ENCODE measurements at regions not wholly inside any gene's neighbourhood (a gene's known extent, or its start where the extent isn't known, plus 50 kb on each side); places are given as distances from the start of the nearest gene placed in this dataset.

DNA sequence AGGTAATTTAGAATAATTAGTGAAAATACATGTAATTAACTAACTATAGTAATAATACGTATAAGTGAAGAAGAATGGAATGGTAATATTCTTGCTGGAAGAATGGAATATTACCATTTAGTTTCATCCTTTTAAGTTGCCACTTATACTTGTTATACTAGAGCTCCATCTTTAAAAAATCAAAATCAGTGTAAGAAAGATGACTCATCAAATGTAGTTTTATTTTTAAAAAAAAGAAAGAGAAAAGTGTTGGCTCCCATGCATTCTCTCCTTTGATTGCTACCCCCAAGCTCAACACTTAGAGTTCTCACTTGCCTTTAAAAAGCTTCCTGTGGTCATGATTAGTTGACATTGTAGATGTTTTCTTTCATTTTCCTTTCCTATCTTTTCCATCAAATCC lies 82.4 kb upstream of the KIF2B start:
- TF ChIP-seq, protein P1, sequence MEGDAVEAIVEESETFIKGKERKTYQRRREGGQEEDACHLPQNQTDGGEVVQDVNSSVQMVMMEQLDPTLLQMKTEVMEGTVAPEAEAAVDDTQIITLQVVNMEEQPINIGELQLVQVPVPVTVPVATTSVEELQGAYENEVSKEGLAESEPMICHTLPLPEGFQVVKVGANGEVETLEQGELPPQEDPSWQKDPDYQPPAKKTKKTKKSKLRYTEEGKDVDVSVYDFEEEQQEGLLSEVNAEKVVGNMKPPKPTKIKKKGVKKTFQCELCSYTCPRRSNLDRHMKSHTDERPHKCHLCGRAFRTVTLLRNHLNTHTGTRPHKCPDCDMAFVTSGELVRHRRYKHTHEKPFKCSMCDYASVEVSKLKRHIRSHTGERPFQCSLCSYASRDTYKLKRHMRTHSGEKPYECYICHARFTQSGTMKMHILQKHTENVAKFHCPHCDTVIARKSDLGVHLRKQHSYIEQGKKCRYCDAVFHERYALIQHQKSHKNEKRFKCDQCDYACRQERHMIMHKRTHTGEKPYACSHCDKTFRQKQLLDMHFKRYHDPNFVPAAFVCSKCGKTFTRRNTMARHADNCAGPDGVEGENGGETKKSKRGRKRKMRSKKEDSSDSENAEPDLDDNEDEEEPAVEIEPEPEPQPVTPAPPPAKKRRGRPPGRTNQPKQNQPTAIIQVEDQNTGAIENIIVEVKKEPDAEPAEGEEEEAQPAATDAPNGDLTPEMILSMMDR (IDR thresholded peaks at IDR 0.05), result no peak
- no peak for TF ChIP-seq POLR2A (IDR thresholded peaks at IDR 0.05)

Data from stomach (tissue), 4 donors.